ENCODE measurements at regions not wholly inside any gene's neighbourhood (a gene's known extent, or its start where the extent isn't known, plus 50 kb on each side); places are given as distances from the start of the nearest gene placed in this dataset.

- Histone ChIP-seq H3K4me3 (no peak overlapping the region), H3K9me3 (no peaks in the 10 kb centered on the region), H3K27me3 (replicated peaks; ENCODE audit: insufficient read depth) (no peaks in the 10 kb centered on the region), H3K4me1 (replicated peaks) (no peaks in the 10 kb centered on the region), H3K36me3 (no peaks in the 10 kb centered on the region), H3K27ac (no peak overlapping the region)
- 28% methylated on average over 3 of the region's 3 CpGs for WGBS
- intact Hi-C loops (cut with DNase I), result no loop called here
- no peak for TF ChIP-seq POLR2AphosphoS5 (IDR thresholded peaks at IDR 0.05)
- no peak for TF ChIP-seq POLR2A (IDR thresholded peaks at IDR 0.05)
- TF ChIP-seq, protein P1, sequence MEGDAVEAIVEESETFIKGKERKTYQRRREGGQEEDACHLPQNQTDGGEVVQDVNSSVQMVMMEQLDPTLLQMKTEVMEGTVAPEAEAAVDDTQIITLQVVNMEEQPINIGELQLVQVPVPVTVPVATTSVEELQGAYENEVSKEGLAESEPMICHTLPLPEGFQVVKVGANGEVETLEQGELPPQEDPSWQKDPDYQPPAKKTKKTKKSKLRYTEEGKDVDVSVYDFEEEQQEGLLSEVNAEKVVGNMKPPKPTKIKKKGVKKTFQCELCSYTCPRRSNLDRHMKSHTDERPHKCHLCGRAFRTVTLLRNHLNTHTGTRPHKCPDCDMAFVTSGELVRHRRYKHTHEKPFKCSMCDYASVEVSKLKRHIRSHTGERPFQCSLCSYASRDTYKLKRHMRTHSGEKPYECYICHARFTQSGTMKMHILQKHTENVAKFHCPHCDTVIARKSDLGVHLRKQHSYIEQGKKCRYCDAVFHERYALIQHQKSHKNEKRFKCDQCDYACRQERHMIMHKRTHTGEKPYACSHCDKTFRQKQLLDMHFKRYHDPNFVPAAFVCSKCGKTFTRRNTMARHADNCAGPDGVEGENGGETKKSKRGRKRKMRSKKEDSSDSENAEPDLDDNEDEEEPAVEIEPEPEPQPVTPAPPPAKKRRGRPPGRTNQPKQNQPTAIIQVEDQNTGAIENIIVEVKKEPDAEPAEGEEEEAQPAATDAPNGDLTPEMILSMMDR (IDR thresholded peaks at IDR 0.05), result no peak
- DNase-seq (ENCODE audit: low spot score), result no peak
Measured at GRCh38 chr1:81097860-81098259, 702.9 kb upstream of the ADGRL2 start.

DNA sequence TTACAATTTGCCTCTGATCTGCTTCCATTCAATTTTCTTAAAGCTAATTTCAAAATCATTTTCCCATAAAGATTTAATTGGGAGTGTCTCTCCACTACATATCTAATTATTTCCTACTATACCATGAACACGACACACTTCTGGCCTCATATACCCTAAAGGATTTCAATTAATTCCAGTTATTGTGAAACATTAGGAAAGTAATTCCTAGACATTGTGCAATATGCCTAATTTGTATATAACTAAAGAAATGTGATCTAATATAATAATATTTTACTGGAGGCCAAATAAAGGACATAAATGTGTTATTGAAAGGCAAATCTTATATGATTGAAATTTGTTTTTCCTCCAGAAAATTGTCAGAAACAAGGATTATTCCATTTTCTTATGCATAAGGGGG, 727.2 kb upstream of the ADGRL2 start:
- Histone ChIP-seq H3K27ac (no peak overlapping the region), H3K4me1 (replicated peaks) (no peaks in the 10 kb centered on the region), H3K36me3 (no peaks in the 10 kb centered on the region), H3K4me3 (no peak overlapping the region), H3K9me3 (no peaks in the 10 kb centered on the region), H3K27me3 (replicated peaks; ENCODE audit: insufficient read depth) (no peaks in the 10 kb centered on the region)
- TF ChIP-seq POLR2AphosphoS5 (IDR thresholded peaks at IDR 0.05) (no peak), POLR2A (IDR thresholded peaks at IDR 0.05) (no peak)
- TF ChIP-seq, protein P1 (IDR thresholded peaks at IDR 0.05), result no peak
- WGBS, result 98% methylated on average over 1 of the region's 1 CpG
- DNase-seq (ENCODE audit: low spot score), result no peak
- intact Hi-C loops (cut with DNase I), result no loop called here

DNA sequence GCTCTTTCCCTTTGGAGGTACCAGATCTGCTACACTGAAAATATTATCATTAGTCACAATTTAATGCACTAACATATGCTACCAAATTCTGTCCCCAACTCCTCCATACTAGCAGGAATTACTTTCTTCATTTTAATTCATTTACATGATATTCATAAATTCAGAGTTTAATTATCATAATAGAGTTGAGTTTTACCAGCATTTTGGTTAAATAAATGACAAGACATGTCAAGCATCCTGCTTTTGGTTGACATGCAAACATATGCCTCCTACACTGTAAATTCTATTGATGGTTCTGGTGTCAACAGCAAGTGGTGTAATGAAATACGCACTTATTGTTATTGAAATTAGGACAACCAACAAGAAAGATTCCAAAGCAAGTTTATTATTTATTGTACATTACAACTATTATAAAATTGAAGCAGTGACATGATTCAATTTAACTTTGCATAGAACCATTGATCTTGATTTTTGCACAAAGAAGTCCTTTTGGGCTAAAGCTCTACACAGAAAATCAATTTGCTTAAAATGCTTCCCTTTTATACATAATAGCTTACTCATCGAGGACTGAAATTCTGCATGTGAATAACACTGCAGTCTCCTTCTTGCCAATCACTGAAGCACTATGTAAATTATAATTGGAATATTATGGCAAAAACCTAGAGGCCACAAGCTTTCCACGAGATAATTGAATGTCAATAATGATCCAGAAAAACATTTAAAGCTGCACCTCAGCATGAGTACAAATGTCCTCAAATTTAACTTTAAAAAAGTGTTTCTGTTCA, 728.6 kb upstream of the ADGRL2 start:
- intact Hi-C loops (cut with DNase I), result no loop called here
- H3K4me3 ChIP-seq, result no peak overlapping the region

GRCh38 chr1:81071072-81071858, 729.5 kb upstream of the ADGRL2 start:
- Histone ChIP-seq H3K27me3 (replicated peaks; ENCODE audit: insufficient read depth) (no peaks in the 10 kb centered on the region), H3K4me3 (no peak overlapping the region), H3K27ac (no peak overlapping the region), H3K36me3 (no peaks in the 10 kb centered on the region), H3K4me1 (replicated peaks) (no peaks in the 10 kb centered on the region), H3K9me3 (no peaks in the 10 kb centered on the region)
- 65% methylated on average over 1 of the region's 1 CpG for WGBS
- intact Hi-C loops (cut with DNase I), result no loop called here
- no peak for TF ChIP-seq POLR2AphosphoS5 (IDR thresholded peaks at IDR 0.05)
- TF ChIP-seq POLR2A (IDR thresholded peaks at IDR 0.05), result no peak
- TF ChIP-seq, protein P1 (IDR thresholded peaks at IDR 0.05), result no peak
- no peak for DNase-seq (ENCODE audit: low spot score)

More for the DNA sequence above, 728.6 kb upstream of the ADGRL2 start:
- Histone ChIP-seq H3K4me1 (replicated peaks) (no peaks in the 10 kb centered on the region), H3K27ac (no peak overlapping the region), H3K36me3 (no peaks in the 10 kb centered on the region), H3K27me3 (replicated peaks; ENCODE audit: insufficient read depth) (no peaks in the 10 kb centered on the region), H3K9me3 (no peaks in the 10 kb centered on the region)
- 86% methylated on average over 3 of the region's 3 CpGs for WGBS
- no peak for TF ChIP-seq POLR2A (IDR thresholded peaks at IDR 0.05)
- no peak for TF ChIP-seq POLR2AphosphoS5 (IDR thresholded peaks at IDR 0.05)
- TF ChIP-seq, protein P1 (IDR thresholded peaks at IDR 0.05), result no peak
- no peak for DNase-seq (ENCODE audit: low spot score)

Measured in prostate gland (tissue), 2 donors.